ENCODE measurements at regions not wholly inside any gene's neighbourhood (a gene's known extent, or its start where the extent isn't known, plus 50 kb on each side); places are given as distances from the start of the nearest gene placed in this dataset.
"Not testable (repeated sequence)": the region's sequence is repeated elsewhere in the genome, so short reads cannot be mapped to it uniquely, and the experiment has no call there.

GRCh38 chr7:41438705-41439514 lies 264.0 kb downstream of the INHBA start:
- Histone ChIP-seq H3K27ac (no peak overlapping the region), H3K4me1 (no peaks in the 10 kb centered on the region), H3K36me3 (ENCODE audit: low read depth, missing control alignments) (no peaks in the 10 kb centered on the region), H3K9me3 (no peaks in the 10 kb centered on the region), H3K4me3 (no peak overlapping the region), H3K27me3 (no peaks in the 10 kb centered on the region)
- DNase-seq = no peak
- 81% methylated on average over 8 of the region's 8 CpGs for WGBS, 2 donors
- intact Hi-C loops (cut with DNase I; ENCODE audit: low total_unique reads) = no loop called here
- TF ChIP-seq CTCF (IDR thresholded peaks at IDR 0.05) (no peak), POLR2A (IDR thresholded peaks at IDR 0.05) (no peak)

- Histone ChIP-seq H3K36me3 (ENCODE audit: low read depth, missing control alignments) (no peaks in the 10 kb centered on the region), H3K4me1 (no peaks in the 10 kb centered on the region), H3K27me3 (no peaks in the 10 kb centered on the region), H3K4me3 (no peak overlapping the region), H3K27ac (no peak overlapping the region), H3K9me3 (no peaks in the 10 kb centered on the region)
- TF ChIP-seq POLR2A (IDR thresholded peaks at IDR 0.05) (no peak), CTCF (IDR thresholded peaks at IDR 0.05) (no peak)
- DNase-seq = no peak
- intact Hi-C loops (cut with DNase I; ENCODE audit: low total_unique reads) = no loop called here
- 69 to 73% methylated on average over 10 of the region's 10 CpGs for WGBS, 2 donors
These were observed 265.4 kb downstream of the INHBA start for GRCh38 chr7:41437257-41438196.

- no peak for TF ChIP-seq CTCF (IDR thresholded peaks at IDR 0.05)
- TF ChIP-seq POLR2A (IDR thresholded peaks at IDR 0.05) = no peak
- no peaks in the 10 kb centered on the region for H3K27me3 ChIP-seq
- intact Hi-C loops (cut with DNase I; ENCODE audit: low total_unique reads) = no loop called here
- no peaks in the 10 kb centered on the region for H3K9me3 ChIP-seq
- H3K4me3 ChIP-seq = no peak overlapping the region
- H3K36me3 ChIP-seq (ENCODE audit: low read depth, missing control alignments) = no peaks in the 10 kb centered on the region
- no peak overlapping the region for H3K27ac ChIP-seq
- 88 to 94% methylated on average over 3 of the region's 3 CpGs for WGBS, 2 donors
- no peaks in the 10 kb centered on the region for H3K4me1 ChIP-seq
- no peak for DNase-seq
These were observed 266.8 kb downstream of the INHBA start for GRCh38 chr7:41436139-41436538.

GRCh38 chr7:41435020-41435419 lies 267.9 kb downstream of the INHBA start:
- H3K4me1 ChIP-seq; H3K27me3 ChIP-seq; H3K27ac ChIP-seq; H3K9me3 ChIP-seq; intact Hi-C loops (cut with DNase I; ENCODE audit: low total_unique reads); H3K4me3 ChIP-seq; H3K36me3 ChIP-seq (ENCODE audit: low read depth, missing control alignments): not testable (repeated sequence)
- WGBS, 2 donors = 52 to 65% methylated on average over 9 of the region's 9 CpGs
- peak; percentile 62 for DNase-seq

GRCh38 chr7:41431671-41432070 lies 271.2 kb downstream of the INHBA start:
- no peak for TF ChIP-seq POLR2A (IDR thresholded peaks at IDR 0.05)
- no peak for TF ChIP-seq CTCF (IDR thresholded peaks at IDR 0.05)
- Histone ChIP-seq H3K4me1 (no peaks in the 10 kb centered on the region), H3K9me3 (no peaks in the 10 kb centered on the region), H3K4me3 (no peak overlapping the region), H3K36me3 (ENCODE audit: low read depth, missing control alignments) (no peaks in the 10 kb centered on the region), H3K27me3 (no peaks in the 10 kb centered on the region), H3K27ac (no peak overlapping the region)
- 85 to 90% methylated on average over 3 of the region's 3 CpGs for WGBS, 2 donors
- intact Hi-C loops (cut with DNase I; ENCODE audit: low total_unique reads) = no loop called here
- DNase-seq = no peak
